Lower leg skin (tissue), 4 donors: ENCODE measurements at regions not wholly inside any gene's neighbourhood (a gene's known extent, or its start where the extent isn't known, plus 50 kb on each side); places are given as distances from the start of the nearest gene placed in this dataset.

Source experiments
- DNase-seq, 2 donors: peaks; one replicate each; pipeline ENCODE4 v3.0.0-alpha.2; 2019; ENCODE audit warnings: low spot score in 2 of 2
- H3K4me3 ChIP-seq: fragments of 200-600 bp; sonication (generic); 2 replicates; pipeline ENCODE4 v1.5.1; 2017; ENCODE audit warnings: mild to moderate bottlenecking, low read depth; ENCODE audit not compliant: poor library complexity, severe bottlenecking
- CTCF ChIP-seq, 3 donors: fragments of 450-650 bp; IDR thresholded peaks; one replicate each; pipeline ENCODE4 v1.5.1; 2016; ENCODE audit warnings: antibody characterized with exemption in 3 of 3, mild to moderate bottlenecking in 3 of 3, moderate library complexity in 2 of 3
- POLR2A ChIP-seq, 2 donors: fragments of 450-650 bp; IDR thresholded peaks; one replicate each; pipeline ENCODE4 v1.6.1; 2016 to 2017; ENCODE audit warnings: antibody characterized with exemption in 2 of 2, mild to moderate bottlenecking in 1 of 2, moderate library complexity in 1 of 2
- WGBS, 2 donors: methylation state at CpG; one replicate each; pipeline ENCODE4 v1.1.5; 2018; 5-methylcytosine and 5-hydroxymethylcytosine counted together
- intact Hi-C: fragments of 100-400 bp; cut with DNase I; formaldehyde crosslinking; loops from one replicate; pipeline ENCODE4 v1.15.0; 2023; ENCODE audit warnings: low total_unique reads

- intact Hi-C loops: no loop called here
- DNase-seq: no peak
- TF ChIP-seq POLR2A (IDR thresholded peaks at IDR 0.05): no peak
- no peak for TF ChIP-seq CTCF (IDR thresholded peaks at IDR 0.05)
- H3K4me3 ChIP-seq: no peak overlapping the region
- 84 to 85% methylated on average over 2 of the region's 2 CpGs for WGBS, 2 donors
Observed at GRCh38 chr12:4014444-4014843, 141.2 kb upstream of the PARP11 start.

DNA sequence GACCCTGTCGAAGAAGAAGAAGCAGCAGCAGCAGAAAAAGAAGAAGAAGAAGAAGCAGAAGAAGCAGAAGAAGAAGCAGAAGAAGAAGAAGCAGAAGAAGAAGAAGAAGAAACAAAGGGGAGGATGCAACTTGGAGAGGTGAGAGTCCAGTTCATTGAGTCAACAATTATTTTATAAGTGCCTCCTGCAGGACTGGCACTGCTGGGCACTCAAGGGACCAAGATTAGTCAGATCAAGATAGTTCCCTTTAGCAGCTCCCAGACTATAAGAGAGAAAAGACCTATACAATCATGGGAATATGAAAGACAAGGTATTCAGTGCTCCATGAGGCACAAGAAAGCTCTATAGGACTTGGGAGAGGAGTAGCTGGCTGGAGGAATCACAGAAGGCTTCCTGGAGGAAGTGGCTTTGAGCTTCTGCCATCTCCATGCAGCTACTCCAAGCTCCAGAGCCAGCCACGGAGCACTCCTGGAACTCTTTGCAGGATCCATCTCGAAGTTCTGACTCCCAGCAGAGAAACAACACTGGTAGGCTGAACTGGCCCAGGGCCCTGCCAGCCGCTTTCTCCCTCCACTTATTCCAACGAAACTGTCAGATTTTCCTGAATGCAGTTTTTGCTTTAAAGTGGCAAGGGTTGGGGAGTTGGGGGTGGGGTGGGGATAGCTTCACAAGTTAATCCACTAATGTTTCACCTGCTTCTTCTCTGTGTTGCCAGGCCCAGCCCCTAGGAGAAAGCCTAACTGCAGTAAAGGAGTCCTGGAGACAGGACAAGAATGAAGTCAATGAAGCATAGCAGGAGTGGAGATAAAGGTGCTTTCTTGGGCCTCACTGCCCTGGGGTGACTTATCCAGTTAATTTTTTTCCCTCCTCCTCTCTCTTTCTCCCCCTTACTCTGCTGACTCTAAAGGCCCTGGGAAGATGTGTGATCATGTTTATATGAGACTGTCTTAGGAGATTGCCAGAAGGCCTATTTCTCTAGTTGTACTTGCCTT is 140.1 kb upstream of the PARP11 start:
- TF ChIP-seq CTCF (IDR thresholded peaks at IDR 0.05): no peak
- TF ChIP-seq POLR2A (IDR thresholded peaks at IDR 0.05): no peak
- intact Hi-C loops: no loop called here
- 50 to 59% methylated on average over 5 of the region's 5 CpGs for WGBS, 2 donors
- no peak overlapping the region for H3K4me3 ChIP-seq
- DNase-seq: no peak

- H3K4me3 ChIP-seq: no peak overlapping the region
- no peak for DNase-seq
- intact Hi-C loops: no loop called here
- TF ChIP-seq POLR2A (IDR thresholded peaks at IDR 0.05) (no peak), CTCF (IDR thresholded peaks at IDR 0.05) (no peak)
Observed at GRCh38 chr12:4012073-4012472, 138.9 kb upstream of the PARP11 start.

- intact Hi-C loops: no loop called here
- TF ChIP-seq CTCF (IDR thresholded peaks at IDR 0.05): no peak
- no peak for TF ChIP-seq POLR2A (IDR thresholded peaks at IDR 0.05)
- WGBS, 2 donors: 93% methylated on average over 5 of the region's 5 CpGs
- DNase-seq: no peak
- no peak overlapping the region for H3K4me3 ChIP-seq
Observed at GRCh38 chr12:4011597-4011996, 138.4 kb upstream of the PARP11 start.

- TF ChIP-seq POLR2A (IDR thresholded peaks at IDR 0.05) (no peak), CTCF (IDR thresholded peaks at IDR 0.05) (no peak)
- 88 to 89% methylated on average over 8 of the region's 8 CpGs for WGBS, 2 donors
- DNase-seq: no peak
- intact Hi-C loops: no loop called here
- no peak overlapping the region for H3K4me3 ChIP-seq
Observed at GRCh38 chr12:4009979-4010704, 136.9 kb upstream of the PARP11 start.
